ENCODE measurements at regions not wholly inside any gene's neighbourhood (a gene's known extent, or its start where the extent isn't known, plus 50 kb on each side); places are given as distances from the start of the nearest gene placed in this dataset.
"Not testable (repeated sequence)": the region's sequence is repeated elsewhere in the genome, so short reads cannot be mapped to it uniquely, and the experiment has no call there.

DNA sequence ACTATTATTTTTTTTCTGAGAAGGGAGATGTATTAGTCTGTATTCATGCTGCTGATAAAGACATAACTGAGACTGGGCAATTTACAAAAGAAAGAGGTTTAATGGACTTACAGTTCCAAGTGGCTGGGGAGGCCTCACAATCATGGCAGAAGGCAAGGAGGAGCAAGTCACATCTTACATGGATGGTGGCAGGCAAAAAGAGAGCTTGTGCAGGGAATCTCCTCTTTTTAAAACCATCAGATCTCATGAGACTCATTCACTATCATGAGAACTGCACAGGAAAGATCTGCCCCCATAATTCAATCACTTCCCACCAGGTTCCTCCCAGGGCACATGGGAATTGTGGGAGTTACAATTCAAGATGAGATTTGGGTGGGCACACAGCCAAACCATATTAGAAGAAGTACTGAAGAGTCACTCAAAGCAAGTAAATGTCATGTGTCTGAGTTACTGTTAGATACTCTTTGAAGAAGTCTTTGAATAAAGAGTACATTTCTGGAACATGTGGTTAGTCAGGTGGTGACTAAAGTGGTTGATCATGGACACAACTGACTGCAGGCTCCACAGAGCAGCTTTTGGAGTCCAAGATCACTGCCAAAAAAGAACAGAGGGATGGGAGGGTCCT is 430.9 kb upstream of the TBL1XR1 start:
- DNase-seq; H3K9me3 Mint-ChIP-seq (ENCODE audit: insufficient read depth); H3K4me3 Mint-ChIP-seq; H3K27me3 Mint-ChIP-seq (ENCODE audit: low read depth); POLR2A ChIA-PET; H3K4me1 Mint-ChIP-seq (ENCODE audit: low read depth); CTCF ChIA-PET; H3K36me3 Mint-ChIP-seq (ENCODE audit: low read depth); H3K27ac Mint-ChIP-seq; ATAC-seq: not testable (repeated sequence)

- POLR2A ChIA-PET = no interaction called here
- Mint-ChIP-seq H3K9me3 (ENCODE audit: insufficient read depth) (peaks cover 5% of the 10 kb centered on the region), H3K27ac (no peak overlapping the region), H3K36me3 (ENCODE audit: low read depth) (no peaks in the 10 kb centered on the region), H3K4me1 (ENCODE audit: low read depth) (peaks cover 6% of the 10 kb centered on the region), H3K27me3 (ENCODE audit: low read depth) (no peaks in the 10 kb centered on the region), H3K4me3 (no peak overlapping the region)
- DNase-seq (no peak), ATAC-seq (no peak)
- CTCF ChIA-PET = no interaction called here
These were observed 432.0 kb upstream of the TBL1XR1 start for GRCh38 chr3:177629276-177629675.

GRCh38 chr3:177633671-177634207 is 436.5 kb upstream of the TBL1XR1 start:
- CTCF ChIA-PET = no interaction called here

DNA sequence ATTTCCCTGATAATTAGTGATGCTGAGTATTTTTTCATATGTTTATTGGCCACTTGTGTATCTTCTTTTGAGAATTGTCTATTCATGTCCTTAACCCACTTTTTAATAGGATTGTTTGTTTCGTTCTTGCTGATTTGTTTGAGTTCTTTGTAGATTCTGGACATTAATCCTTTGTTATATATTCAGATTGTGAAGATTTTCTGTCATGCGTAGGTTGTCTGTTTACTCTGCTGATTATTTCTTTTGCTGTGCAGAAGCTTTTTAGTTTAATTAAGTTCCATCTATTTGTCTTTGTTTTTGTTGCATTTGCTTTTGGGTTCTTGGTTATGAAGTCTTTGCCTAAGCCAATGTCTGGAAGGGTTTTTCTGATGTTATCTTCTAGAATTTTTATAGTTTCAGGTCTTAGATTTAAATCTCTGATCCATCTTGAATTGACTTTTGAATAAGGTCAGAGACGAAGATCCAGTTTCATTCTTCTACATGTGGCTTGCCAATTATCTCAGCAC is 438.4 kb upstream of the TBL1XR1 start:
- H3K4me3 Mint-ChIP-seq; DNase-seq; ATAC-seq; H3K27me3 Mint-ChIP-seq (ENCODE audit: low read depth); POLR2A ChIA-PET; H3K4me1 Mint-ChIP-seq (ENCODE audit: low read depth); H3K36me3 Mint-ChIP-seq (ENCODE audit: low read depth); H3K27ac Mint-ChIP-seq; CTCF ChIA-PET: not testable (repeated sequence)
- peaks cover 16% of the 10 kb centered on the region for H3K9me3 Mint-ChIP-seq (ENCODE audit: insufficient read depth)

More at GRCh38 chr3:177633671-177634207, 436.5 kb upstream of the TBL1XR1 start:
- Mint-ChIP-seq H3K9me3 (ENCODE audit: insufficient read depth) (peaks cover 4% of the 10 kb centered on the region), H3K27me3 (ENCODE audit: low read depth) (no peaks in the 10 kb centered on the region), H3K36me3 (ENCODE audit: low read depth) (peaks cover 2% of the 10 kb centered on the region), H3K4me3 (no peak overlapping the region), H3K27ac (no peak overlapping the region), H3K4me1 (ENCODE audit: low read depth) (no peaks in the 10 kb centered on the region)
- DNase-seq (no peak), ATAC-seq (no peak)
- POLR2A ChIA-PET = no interaction called here

DNA sequence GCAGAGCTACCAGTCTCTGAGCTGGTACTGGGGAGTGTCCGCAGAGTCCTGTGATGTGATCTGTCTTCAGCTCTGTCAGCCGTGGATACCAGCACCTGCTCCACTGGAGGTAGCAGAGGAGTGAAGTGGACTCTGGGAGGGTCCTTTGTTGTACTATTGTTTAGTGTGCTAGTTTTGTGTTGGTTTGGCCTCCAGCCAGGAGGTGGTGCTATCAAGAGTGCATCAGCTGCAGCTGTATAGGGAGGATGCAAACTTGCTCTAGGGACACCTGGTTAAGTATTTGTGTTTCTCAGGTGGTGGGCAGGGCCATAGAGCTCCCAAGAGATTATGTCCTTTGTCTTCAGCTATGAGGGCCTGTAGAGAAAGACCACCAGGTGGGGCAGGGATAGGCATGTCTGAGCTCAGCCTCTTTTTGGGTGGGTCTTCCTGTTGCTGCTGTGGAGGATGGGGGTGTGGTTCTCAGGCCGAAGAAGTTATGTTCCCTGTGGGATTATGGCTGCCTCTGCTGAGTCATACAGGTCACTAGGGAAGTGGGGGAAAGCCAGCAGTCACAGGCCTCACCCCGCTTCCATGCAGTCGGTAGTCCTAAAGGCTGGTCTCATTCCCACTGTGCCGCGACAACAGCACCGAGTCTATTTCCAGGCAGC is 443.2 kb upstream of the TBL1XR1 start:
- H3K9me3 Mint-ChIP-seq (ENCODE audit: insufficient read depth) = peaks cover 16% of the 10 kb centered on the region
- POLR2A ChIA-PET = interaction anchor here (0.5 kb wide), 1 partner anchor 36 kb away, joined by 3 read pairs; no protein-coding TSS in a partner anchor
- peaks cover 40% of the 10 kb centered on the region for H3K4me1 Mint-ChIP-seq (ENCODE audit: low read depth)
- CTCF ChIA-PET = interaction anchor here (1.1 to 2.0 kb wide), 2 partner anchors 12 to 42 kb away, joined by 4 read pairs; no protein-coding TSS in a partner anchor
- DNase-seq (no peak), ATAC-seq (no peak)
- H3K27ac Mint-ChIP-seq = peak overlapping the region; percentile 12
- no peaks in the 10 kb centered on the region for H3K27me3 Mint-ChIP-seq (ENCODE audit: low read depth)
- peaks cover 10% of the 10 kb centered on the region for H3K36me3 Mint-ChIP-seq (ENCODE audit: low read depth)
- H3K4me3 Mint-ChIP-seq = no peak overlapping the region

GRCh38 chr3:177641206-177641605 is 443.9 kb upstream of the TBL1XR1 start:
- H3K27ac Mint-ChIP-seq = no peak overlapping the region
- peaks cover 10% of the 10 kb centered on the region for H3K36me3 Mint-ChIP-seq (ENCODE audit: low read depth)
- ChIA-PET CTCF (interaction anchor here (1.1 kb wide), 1 partner anchor 11 kb away, joined by 4 read pairs; no protein-coding TSS in a partner anchor), POLR2A (interaction anchor here (0.5 kb wide), 1 partner anchor 35 kb away, joined by 3 read pairs; no protein-coding TSS in a partner anchor)
- H3K27me3 Mint-ChIP-seq (ENCODE audit: low read depth) = no peaks in the 10 kb centered on the region
- H3K4me3 Mint-ChIP-seq = no peak overlapping the region
- H3K4me1 Mint-ChIP-seq (ENCODE audit: low read depth) = peaks cover 47% of the 10 kb centered on the region
- H3K9me3 Mint-ChIP-seq (ENCODE audit: insufficient read depth) = peaks cover 16% of the 10 kb centered on the region
- DNase-seq (no peak), ATAC-seq (no peak)

GRCh38 chr3:177642042-177642803 is 444.9 kb upstream of the TBL1XR1 start:
- peak overlapping the region; percentile 84 for H3K27ac Mint-ChIP-seq
- H3K4me1 Mint-ChIP-seq (ENCODE audit: low read depth) = peaks cover 57% of the 10 kb centered on the region

DNA sequence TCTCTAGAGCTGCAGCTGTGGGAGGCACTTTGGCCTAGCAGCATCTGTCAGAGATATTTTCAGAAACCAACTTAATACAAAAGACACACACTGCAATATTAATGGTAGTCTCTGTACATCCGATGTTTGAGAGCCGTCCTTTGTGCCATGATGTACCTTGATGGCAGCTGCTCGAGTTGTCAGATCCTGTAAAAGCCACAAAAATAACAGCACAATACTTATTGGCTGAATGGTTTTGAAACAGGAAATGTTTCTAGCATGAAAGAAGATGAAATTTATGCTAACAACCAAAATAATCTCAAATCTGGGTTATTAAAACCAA is 445.5 kb upstream of the TBL1XR1 start:
- POLR2A ChIA-PET = no interaction called here
- Mint-ChIP-seq H3K4me3 (peak overlapping the region; percentile 17), H3K4me1 (ENCODE audit: low read depth) (peaks cover 62% of the 10 kb centered on the region), H3K27me3 (ENCODE audit: low read depth) (no peaks in the 10 kb centered on the region), H3K36me3 (ENCODE audit: low read depth) (peaks cover 10% of the 10 kb centered on the region), H3K27ac (peak overlapping the region; percentile 84), H3K9me3 (ENCODE audit: insufficient read depth) (peaks cover 12% of the 10 kb centered on the region)
- ATAC-seq (peak; percentile 21), DNase-seq (peak; percentile 26)
- CTCF ChIA-PET = interaction anchor here (1.3 kb wide), 1 partner anchor 90 kb away, joined by 3 read pairs; no protein-coding TSS in a partner anchor

More at GRCh38 chr3:177642042-177642803, 444.9 kb upstream of the TBL1XR1 start:
- Mint-ChIP-seq H3K36me3 (ENCODE audit: low read depth) (peaks cover 10% of the 10 kb centered on the region), H3K4me3 (peak overlapping the region; percentile 17), H3K9me3 (ENCODE audit: insufficient read depth) (peaks cover 14% of the 10 kb centered on the region), H3K27me3 (ENCODE audit: low read depth) (no peaks in the 10 kb centered on the region)
- CTCF ChIA-PET = interaction anchor here (1.3 kb wide), 1 partner anchor 90 kb away, joined by 3 read pairs; no protein-coding TSS in a partner anchor
- DNase-seq (no peak), ATAC-seq (peak; percentile 32)
- POLR2A ChIA-PET = no interaction called here

GRCh38 chr3:177646749-177647148 is 449.5 kb upstream of the TBL1XR1 start:
- POLR2A ChIA-PET = interaction anchor here (0.5 kb wide), 1 partner anchor 320 kb away, joined by 3 read pairs; no protein-coding TSS in a partner anchor
- Mint-ChIP-seq H3K36me3 (ENCODE audit: low read depth) (peaks cover 4% of the 10 kb centered on the region), H3K27me3 (ENCODE audit: low read depth) (no peaks in the 10 kb centered on the region), H3K4me3 (no peak overlapping the region), H3K9me3 (ENCODE audit: insufficient read depth) (no peaks in the 10 kb centered on the region), H3K27ac (peak overlapping the region; percentile 77), H3K4me1 (ENCODE audit: low read depth) (peaks cover 57% of the 10 kb centered on the region)
- ATAC-seq (peak; percentile 87), DNase-seq (peak; percentile 72)
- CTCF ChIA-PET = interaction anchor here (1.0 kb wide), 1 partner anchor 131 kb away, joined by 4 read pairs; no protein-coding TSS in a partner anchor

GRCh38 chr3:177647341-177647740 is 450.1 kb upstream of the TBL1XR1 start:
- H3K9me3 Mint-ChIP-seq (ENCODE audit: insufficient read depth) = no peaks in the 10 kb centered on the region
- no peak for ATAC-seq
- CTCF ChIA-PET = interaction anchor here (1.0 kb wide), 1 partner anchor 131 kb away, joined by 4 read pairs; no protein-coding TSS in a partner anchor

DNA sequence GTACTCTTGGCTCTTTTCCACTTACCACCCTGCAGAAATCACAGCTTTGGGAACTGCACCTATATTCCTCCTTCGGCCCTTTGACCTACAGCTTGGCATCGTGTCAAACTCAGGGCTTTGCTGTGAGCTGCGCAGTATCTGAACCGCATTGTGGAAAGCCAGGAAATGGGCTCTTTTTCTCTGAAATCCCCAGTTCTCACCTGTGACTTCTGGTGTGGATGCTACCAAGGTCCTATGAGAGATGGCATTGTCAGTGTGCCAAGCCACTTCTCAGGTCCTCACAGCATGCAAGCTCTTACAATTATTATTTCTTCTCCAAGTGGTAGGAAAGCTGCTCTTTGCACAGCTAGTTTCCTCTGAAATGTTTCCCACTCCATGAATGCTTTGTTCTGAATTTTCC is 450.6 kb upstream of the TBL1XR1 start:
- ChIA-PET POLR2A (interaction anchor here (0.6 kb wide), 1 partner anchor 98 kb away, joined by 3 read pairs; no protein-coding TSS in a partner anchor), CTCF (no interaction called here)
- peaks cover 46% of the 10 kb centered on the region for H3K4me1 Mint-ChIP-seq (ENCODE audit: low read depth)
- peak; percentile 40 for DNase-seq
- peaks cover 4% of the 10 kb centered on the region for H3K36me3 Mint-ChIP-seq (ENCODE audit: low read depth)
- H3K27ac Mint-ChIP-seq = peak overlapping the region; percentile 71
- ATAC-seq = peak; percentile 51
- no peaks in the 10 kb centered on the region for H3K27me3 Mint-ChIP-seq (ENCODE audit: low read depth)
- H3K9me3 Mint-ChIP-seq (ENCODE audit: insufficient read depth) = no peaks in the 10 kb centered on the region
- H3K4me3 Mint-ChIP-seq = peak overlapping the region; percentile 37

More at GRCh38 chr3:177647341-177647740, 450.1 kb upstream of the TBL1XR1 start:
- H3K4me3 Mint-ChIP-seq = peak overlapping the region; percentile 37
- H3K27ac Mint-ChIP-seq = peak overlapping the region; percentile 71
- H3K36me3 Mint-ChIP-seq (ENCODE audit: low read depth) = peaks cover 4% of the 10 kb centered on the region
- peaks cover 52% of the 10 kb centered on the region for H3K4me1 Mint-ChIP-seq (ENCODE audit: low read depth)
- POLR2A ChIA-PET = no interaction called here
- H3K27me3 Mint-ChIP-seq (ENCODE audit: low read depth) = no peaks in the 10 kb centered on the region
- DNase-seq = no peak
